HEK293T (cell line): ENCODE measurements at regions not wholly inside any gene's neighbourhood (a gene's known extent, or its start where the extent isn't known, plus 50 kb on each side); places are given as distances from the start of the nearest gene placed in this dataset.

ENCODE experiments used
- ELF4 ChIP-seq: fragments of 450-650 bp; IDR thresholded peaks from 2 replicates; pipeline ENCODE4 v1.6.1; 2017; ENCODE audit warnings: antibody characterized with exemption
- FOXM1 ChIP-seq: fragments of 450-650 bp; IDR thresholded peaks from 2 replicates; pipeline ENCODE4 v1.6.1; 2017; ENCODE audit warnings: mild to moderate bottlenecking, borderline replicate concordance
- NFRKB ChIP-seq: fragments of 450-650 bp; IDR thresholded peaks from 2 replicates; pipeline ENCODE4 v1.6.1; 2016; ENCODE audit warnings: mild to moderate bottlenecking, moderate library complexity
- SP1 ChIP-seq: fragments of 450-650 bp; IDR thresholded peaks from 2 replicates; pipeline ENCODE4 v1.6.1; 2017
- SUZ12 ChIP-seq: fragments of 450-650 bp; IDR thresholded peaks from 2 replicates; pipeline ENCODE4 v1.6.1; 2016; ENCODE audit warnings: mild to moderate bottlenecking
- ZNF384 ChIP-seq: fragments of 450-650 bp; IDR thresholded peaks from 2 replicates; pipeline ENCODE4 v1.6.1; 2016

- TF ChIP-seq SP1 = no peak
- TF ChIP-seq FOXM1 = no peak
- no peak for TF ChIP-seq NFRKB
- TF ChIP-seq SUZ12 = no peak
- TF ChIP-seq ELF4 = no peak
- no peak for TF ChIP-seq ZNF384
Measured at GRCh38 chr11:87635001-87635400, 540.2 kb downstream of the RAB38 start.
